Femur (tissue), 1 donor: ENCODE measurements at regions not wholly inside any gene's neighbourhood (a gene's known extent, or its start where the extent isn't known, plus 50 kb on each side); places are given as distances from the start of the nearest gene placed in this dataset.

ENCODE experiments used
- DNase-seq: peaks from one replicate; pipeline ENCODE4 v3.0.0-alpha.2; 2017

GRCh38 chr16:62565706-62566105 lies 529.5 kb upstream of the CDH8 start:
- DNase-seq = no peak

GRCh38 chr16:62564291-62564690 lies 528.1 kb upstream of the CDH8 start:
- DNase-seq = no peak

- DNase-seq = no peak
Observed at GRCh38 chr16:62562121-62562520, 525.9 kb upstream of the CDH8 start.

- no peak for DNase-seq
Observed at GRCh38 chr16:62549875-62550274, 513.6 kb upstream of the CDH8 start.

GRCh38 chr16:62548095-62548494 lies 511.9 kb upstream of the CDH8 start:
- no peak for DNase-seq

GRCh38 chr16:62546701-62547100 lies 510.5 kb upstream of the CDH8 start:
- no peak for DNase-seq

- no peak for DNase-seq
Observed at GRCh38 chr16:62545039-62545438, 508.8 kb upstream of the CDH8 start.

GRCh38 chr16:62543516-62543915 lies 507.3 kb upstream of the CDH8 start:
- no peak for DNase-seq

- DNase-seq = no peak
Observed at GRCh38 chr16:62539657-62540056, 503.4 kb upstream of the CDH8 start.

GRCh38 chr16:62530426-62530825 lies 494.2 kb upstream of the CDH8 start:
- DNase-seq = no peak

GRCh38 chr16:62516001-62516400 lies 479.8 kb upstream of the CDH8 start:
- DNase-seq = no peak

- no peak for DNase-seq
Observed at GRCh38 chr16:62503073-62503472, 466.8 kb upstream of the CDH8 start.

GRCh38 chr16:62478903-62479458 lies 442.7 kb upstream of the CDH8 start:
- DNase-seq = no peak

- DNase-seq = no peak
Observed at GRCh38 chr16:62477796-62478195, 441.6 kb upstream of the CDH8 start.

- no peak for DNase-seq
Observed at GRCh38 chr16:62475573-62475972, 439.3 kb upstream of the CDH8 start.

GRCh38 chr16:62462971-62463370 lies 426.7 kb upstream of the CDH8 start:
- DNase-seq = no peak

GRCh38 chr16:62450291-62450690 lies 414.1 kb upstream of the CDH8 start:
- no peak for DNase-seq

- DNase-seq = no peak
Observed at GRCh38 chr16:62445909-62446308, 409.7 kb upstream of the CDH8 start.

- DNase-seq = no peak
Observed at GRCh38 chr16:62424206-62424605, 388.0 kb upstream of the CDH8 start.

- DNase-seq = no peak
Observed at GRCh38 chr16:62408760-62409159, 372.5 kb upstream of the CDH8 start.

- DNase-seq = no peak
Observed at GRCh38 chr16:62406387-62406786, 370.1 kb upstream of the CDH8 start.

GRCh38 chr16:62404842-62405611 lies 368.8 kb upstream of the CDH8 start:
- no peak for DNase-seq

GRCh38 chr16:62392698-62393097 lies 356.5 kb upstream of the CDH8 start:
- no peak for DNase-seq

- DNase-seq = no peak
Observed at GRCh38 chr16:62391940-62392339, 355.7 kb upstream of the CDH8 start.

- no peak for DNase-seq
Observed at GRCh38 chr16:62391134-62391533, 354.9 kb upstream of the CDH8 start.
